ENCODE measurements at regions not wholly inside any gene's neighbourhood (a gene's known extent, or its start where the extent isn't known, plus 50 kb on each side); places are given as distances from the start of the nearest gene placed in this dataset.

DNA sequence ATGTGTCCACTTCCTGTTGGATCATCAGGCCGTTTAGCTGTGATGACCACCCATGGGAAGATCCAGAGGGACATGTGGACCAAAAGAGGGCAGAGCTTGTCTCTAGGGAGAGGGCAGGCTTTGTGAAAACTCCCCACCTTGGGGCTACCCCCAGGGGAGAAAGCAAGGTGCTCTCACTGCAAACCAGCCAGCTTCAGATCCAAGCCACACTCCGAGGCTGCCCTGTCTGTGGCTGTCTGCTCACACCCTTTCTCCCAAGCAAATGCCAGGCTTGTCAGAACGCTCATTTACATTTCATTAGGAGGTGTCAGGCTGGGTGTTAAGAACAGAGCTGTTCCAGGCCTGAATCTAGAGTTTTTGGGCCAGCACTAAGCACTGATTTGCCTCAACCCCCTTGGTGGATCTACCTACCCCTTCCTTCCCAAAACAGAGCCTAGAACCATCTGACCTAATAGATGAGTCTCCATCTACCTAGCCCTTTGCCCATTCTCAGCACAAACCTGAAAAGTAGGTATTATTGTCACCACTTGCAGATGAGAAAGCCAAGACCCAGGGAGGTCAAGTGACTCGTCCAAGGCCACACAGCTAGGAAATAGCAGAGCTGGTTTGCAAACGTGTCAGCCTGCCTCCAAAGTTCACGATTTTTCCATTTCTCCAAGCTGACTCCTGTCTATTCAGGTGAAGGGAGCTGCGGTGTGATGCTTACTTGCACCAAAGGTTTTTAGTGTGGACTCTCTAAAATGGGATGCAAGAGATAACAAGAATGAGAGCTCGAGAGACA, 130.9 kb downstream of the EMX2 start:
- DNase-seq (ENCODE audit: low read depth) = no peak

DNA sequence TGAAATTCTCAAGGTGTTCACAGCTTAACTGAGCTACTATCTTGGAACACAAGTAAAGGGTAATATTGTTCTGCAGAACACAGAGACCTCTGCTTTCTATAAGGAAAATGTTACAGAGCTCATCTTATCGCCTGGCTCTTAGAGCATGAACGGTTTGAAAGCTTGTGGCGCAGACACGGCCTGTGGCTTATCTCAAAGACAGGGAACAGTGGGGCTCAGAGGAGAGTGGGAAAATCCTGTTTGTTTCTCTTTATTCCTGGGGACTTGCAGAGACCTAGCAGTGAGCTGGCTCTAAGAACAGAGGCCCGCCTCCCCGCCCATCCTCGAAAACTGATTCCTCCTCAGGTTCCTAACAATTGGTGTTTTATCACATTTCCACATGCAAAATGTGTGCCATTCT, 131.7 kb downstream of the EMX2 start:
- no peak for DNase-seq (ENCODE audit: low read depth)

DNA sequence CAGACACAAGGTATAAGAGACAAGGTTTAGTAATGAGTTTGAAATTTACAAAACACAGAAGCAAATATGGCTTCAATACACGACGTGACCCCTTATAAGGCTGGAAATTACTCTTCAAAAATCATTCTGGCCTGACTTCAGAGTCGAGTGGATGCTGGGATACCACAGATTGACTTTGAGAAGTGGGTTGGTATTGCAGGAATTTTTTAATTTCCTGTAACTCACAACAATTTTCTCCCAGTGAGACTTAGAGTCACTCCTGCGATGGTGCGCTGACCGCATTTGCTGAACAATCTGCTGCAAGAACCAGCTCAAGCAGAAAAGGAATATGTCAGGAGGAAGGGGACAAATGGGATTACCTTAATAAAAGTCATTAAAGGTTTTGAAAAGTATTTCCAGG, 132.1 kb downstream of the EMX2 start:
- no peak for DNase-seq (ENCODE audit: low read depth)

DNA sequence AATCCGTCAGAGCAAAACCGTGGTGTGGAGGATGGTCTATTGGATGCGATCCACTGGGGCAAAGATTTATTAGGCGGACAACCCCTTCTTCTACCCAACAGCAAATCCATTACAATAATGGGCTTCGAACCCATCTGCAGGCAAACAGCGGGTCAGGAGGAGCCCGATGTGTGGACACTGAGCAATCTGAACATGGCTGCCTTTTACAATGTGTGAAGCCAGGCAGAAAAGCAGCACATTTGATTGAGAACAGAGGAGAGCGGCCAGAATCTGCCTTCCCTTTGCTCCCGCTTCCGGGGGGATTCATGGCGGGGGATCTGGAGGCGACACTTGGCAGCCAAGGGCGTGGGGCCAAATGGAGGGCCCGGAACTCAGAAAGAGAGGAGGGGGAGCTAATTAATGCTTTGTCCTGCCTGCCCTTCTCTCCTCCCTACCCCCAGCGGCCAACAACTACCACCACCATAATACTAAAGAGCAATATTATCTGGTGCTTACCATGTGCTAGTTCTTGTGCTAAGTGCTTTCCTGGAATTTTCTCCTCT, 133.0 kb downstream of the EMX2 start:
- no peak for DNase-seq (ENCODE audit: low read depth)

DNA sequence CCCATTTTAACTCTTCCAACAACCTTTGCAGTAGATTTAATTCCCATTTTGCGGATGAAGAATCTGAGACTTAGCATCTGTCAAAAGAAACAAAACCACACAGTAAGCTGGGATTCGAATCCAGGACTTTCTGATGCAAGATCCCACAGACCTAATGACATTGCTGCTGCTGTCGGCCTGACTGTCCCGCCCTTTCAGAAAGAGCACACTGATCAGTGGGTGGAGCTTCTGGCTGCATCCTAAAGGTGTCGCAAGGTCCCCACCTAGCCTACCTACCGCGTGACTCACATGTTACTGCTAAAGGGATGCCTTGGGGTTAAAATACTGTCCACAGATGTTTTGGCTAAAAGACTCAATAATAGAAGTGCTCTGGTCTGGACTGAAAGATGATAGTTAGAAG, 134.7 kb downstream of the EMX2 start:
- DNase-seq (ENCODE audit: low read depth) = no peak

DNA sequence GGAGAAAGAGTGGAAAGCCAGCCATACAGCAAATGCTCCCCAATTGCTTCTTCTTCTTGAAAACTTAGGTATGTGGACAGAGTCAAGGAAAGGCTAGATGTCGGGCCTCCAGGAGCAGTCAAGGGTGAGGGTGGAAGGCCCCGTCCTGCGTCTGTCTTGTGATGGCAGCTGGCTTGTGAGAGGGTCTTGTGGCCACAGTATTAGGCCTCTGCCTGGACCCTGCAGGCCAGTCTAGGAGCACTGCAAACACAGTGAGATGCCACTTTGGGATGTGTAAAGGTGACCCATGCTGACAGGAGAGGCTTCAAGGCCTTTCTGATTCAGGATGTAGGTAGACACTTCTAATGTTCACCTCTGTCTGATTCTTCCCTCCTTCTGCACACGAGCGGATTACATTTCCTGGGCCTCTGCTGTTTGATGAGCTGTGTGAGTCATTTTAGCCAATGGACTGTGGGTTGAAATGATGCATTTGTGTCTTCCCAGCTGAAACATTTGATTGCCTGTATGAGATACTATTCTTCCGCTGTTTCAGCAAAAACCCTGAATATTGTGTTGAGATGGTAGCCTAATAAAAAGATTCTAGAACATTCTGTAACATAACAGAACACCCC, 135.4 kb downstream of the EMX2 start:
- peak; percentile 49 for DNase-seq (ENCODE audit: low read depth)

DNA sequence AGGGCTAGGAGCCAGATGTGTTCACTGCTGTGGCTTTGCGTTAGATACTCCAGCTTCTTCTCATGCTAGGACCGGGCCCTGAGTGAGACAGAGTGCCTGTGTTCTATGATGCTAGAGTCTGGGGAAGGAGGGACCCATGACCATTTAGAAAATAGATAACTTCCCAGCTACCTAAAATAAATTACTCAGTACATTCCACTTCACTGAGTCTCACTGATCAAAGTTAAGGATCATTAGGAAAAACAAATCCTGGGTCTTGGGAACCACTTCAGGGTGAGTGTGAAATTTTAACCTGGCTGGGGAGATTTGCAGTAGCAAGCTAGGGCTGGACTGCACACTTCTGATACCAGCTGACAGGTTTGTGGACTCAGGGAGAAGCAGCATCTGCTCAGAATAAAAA, 138.1 kb downstream of the EMX2 start:
- DNase-seq (ENCODE audit: low read depth) = no peak

DNA sequence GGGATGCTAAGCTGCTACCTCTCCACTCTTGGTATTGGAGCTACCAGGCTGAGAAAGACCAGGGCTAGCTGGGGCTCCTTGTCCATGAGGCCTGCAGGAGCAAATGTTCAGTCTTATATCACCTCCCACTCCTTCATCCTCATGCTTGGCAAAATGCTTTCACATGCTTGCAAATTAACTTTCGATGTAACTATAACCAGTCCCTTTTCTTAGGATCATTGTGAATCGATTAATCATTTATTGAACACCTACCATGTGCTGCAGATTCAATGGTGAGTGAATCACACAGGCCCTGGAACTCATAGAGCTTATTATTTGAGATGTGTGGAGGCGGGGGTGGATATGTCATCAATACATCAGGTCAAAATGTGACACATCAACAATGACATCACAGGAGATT, 138.6 kb downstream of the EMX2 start:
- no peak for DNase-seq (ENCODE audit: low read depth)

DNA sequence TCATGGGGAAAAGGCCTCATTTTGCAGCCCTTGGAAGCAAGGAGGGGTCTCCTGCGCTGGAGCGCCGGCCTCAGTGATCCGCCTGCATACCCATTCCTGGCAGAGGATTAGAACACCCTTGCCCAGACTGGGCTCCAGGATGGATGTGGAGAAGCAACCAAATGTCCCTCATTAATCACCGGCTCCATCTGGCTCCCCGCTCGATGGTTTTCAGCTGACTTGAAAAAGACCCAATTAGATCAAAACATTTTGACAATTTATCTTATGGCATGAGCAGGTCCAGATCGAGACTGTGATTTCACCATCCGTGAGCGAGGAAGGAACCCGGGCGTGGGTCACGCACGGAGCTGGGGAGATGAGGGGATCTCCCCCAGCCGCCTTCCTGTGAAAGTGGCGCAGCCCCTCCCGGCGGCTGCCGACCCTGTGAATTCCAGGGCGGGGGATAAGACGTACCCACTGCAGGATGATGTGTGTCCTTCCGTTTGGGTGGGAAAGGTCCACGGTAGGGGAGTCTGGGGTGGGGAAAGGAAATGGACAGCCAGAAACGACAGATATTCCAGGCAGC, 141.6 kb downstream of the EMX2 start:
- DNase-seq (ENCODE audit: low read depth) = no peak

DNA sequence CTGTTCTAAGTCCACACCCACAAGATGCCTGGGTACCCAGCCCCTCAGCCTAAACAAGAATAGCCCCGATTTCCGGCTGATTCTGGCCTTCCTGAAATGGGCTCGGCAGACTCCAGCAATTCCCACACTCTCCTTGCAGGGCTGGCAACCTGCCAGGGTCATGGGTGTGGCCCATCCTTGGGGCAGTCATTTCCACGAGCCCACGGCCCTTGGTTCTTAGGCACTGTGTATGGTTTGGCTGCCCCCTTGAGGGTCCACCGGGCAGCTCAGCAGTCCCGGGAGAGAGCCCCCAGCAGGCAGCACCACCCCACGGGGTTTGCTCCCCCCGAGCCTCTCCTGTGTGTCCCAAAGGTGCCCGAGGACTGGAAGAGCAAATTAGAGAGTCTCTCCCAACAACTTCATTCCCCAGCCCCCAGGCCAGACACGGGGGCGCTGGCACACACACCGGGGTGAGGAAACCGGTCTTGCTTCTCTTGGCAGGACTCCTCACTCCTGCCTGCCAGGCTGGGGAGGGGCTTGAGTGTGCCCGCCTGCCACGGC, 142.2 kb downstream of the EMX2 start:
- DNase-seq (ENCODE audit: low read depth) = peak; percentile 13

DNA sequence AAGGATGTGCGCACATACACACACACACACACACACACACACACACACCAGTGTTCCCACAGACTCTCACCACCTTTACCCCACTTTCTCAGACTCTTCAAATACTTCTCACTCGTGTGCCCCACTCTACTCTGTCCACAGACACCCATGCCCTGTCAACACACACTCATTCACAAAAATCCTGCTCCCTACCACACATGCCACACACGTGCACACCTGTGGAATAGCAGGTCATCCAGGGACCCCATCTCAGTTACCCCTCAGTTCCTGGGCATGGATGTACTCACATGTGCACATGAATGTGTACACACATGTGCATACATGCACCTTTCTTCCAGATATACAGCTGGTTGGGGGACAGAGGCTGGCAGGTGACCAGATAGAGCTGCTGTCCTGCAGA, 142.9 kb downstream of the EMX2 start:
- no peak for DNase-seq (ENCODE audit: low read depth)

DNA sequence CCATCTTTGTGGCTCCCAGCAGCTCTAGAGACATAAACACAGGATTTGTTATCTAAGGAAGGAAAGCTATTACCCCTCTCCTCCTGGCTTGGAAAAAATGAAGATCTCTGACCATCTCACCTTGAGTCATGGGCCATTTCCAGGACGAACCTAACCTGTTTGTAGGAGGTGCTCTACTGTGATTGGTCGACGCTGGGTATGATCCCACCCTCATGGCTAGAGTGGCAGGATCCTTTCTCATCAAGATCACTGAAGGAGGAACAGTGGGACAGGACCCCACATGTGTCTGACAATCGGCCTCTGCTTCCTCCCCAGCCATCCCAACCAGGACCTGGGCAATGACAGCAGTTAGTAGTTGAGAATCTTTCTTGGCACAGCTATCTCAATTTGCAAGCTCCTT, 144.1 kb downstream of the EMX2 start:
- DNase-seq (ENCODE audit: low read depth) = no peak

DNA sequence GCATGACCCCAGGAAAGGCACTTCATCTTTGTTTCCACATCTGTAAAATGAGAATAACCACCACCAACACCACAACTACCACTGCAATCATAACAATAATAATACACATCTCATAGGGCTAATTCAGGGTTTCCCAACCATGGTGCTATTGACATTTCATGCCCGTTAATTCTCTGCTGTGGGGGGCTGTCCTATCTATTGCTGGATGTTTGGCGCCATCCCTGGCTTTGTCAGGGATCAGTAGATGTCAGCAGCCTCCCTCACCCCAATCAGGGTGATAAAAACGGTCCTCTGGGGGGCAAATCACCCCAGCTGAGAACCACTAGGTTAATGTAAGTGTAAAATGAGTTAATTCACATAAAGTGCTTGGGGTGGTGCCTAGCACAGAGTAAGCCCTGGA, 145.8 kb downstream of the EMX2 start:
- DNase-seq (ENCODE audit: low read depth) = no peak

DNA sequence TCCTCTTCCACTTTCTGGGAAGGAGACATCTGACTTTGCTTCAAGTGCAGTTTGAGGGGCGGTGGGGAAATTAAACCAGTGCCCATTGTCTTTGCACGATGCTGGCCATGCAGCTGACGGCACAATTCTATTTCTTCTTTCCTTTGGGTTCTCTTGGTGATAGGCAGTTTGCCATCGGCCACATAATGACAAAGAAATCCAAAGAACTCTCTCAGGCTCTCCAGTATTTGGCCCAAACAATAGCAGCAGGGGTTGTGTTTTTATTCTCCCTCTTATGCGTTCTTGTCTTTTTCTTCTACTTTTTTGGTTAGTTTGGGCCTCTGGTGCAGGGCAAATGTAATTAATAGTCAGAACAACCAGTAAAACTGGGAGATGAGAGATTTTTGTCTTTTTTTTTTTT, 147.0 kb downstream of the EMX2 start:
- no peak for DNase-seq (ENCODE audit: low read depth)

DNA sequence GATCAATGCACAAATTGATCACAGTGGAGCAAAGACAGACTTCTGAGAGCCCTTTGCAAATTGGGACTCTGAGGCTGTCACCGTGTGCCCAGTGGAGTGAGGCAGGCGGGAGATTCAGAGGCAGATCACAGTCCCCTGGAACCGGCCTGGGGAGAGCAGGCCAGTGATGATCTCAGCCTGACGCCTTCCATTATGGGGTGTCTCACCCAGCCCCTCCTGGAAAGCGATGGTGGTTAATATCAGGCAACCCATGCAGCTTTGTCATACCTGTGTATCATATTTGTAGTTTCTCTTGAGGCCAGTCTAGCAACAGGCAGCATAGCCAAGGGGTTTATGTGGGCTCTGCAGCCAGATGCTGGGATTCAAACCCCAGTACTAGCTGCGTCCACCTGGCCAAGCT, 147.8 kb downstream of the EMX2 start:
- DNase-seq (ENCODE audit: low read depth) = no peak

DNA sequence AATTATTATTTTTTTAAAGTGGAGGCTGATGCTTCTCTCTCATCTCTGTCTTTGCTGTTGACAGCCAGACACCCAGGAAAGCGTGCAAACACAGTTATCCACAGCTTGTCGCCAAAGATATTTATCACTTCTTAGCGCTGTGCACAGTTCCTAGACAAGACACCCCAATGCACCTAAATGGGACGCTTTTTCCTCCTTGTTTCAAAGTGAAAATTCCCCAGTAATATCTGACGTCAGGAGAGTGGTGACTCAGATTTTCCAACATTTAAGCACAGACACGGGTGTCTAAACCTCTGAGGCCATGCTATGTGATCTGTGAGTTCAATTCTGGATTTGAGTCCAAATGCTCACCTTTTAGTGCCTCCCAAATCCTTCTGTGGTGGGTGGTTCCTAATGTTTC, 151.6 kb downstream of the EMX2 start:
- DNase-seq (ENCODE audit: low read depth) = peak; percentile 34

DNA sequence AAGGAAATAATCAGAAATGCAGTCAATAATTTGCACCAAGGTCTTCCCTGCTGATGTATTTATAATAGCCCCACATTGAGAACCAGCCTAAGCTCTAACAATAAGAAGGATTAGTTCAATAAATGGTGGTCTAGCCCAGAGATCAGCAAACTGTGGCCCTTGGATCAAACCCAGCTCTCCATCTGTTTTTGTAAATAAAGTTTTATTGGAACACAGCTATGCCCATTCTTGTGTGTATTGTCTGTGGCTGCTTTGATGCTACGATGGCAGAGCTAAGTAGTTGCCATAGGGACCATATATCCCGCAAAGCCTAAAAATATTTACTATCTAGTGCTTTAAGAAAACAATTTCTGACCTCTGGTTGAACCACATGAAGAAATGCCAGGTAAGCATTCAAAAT, 154.9 kb downstream of the EMX2 start:
- DNase-seq (ENCODE audit: low read depth) = no peak

DNA sequence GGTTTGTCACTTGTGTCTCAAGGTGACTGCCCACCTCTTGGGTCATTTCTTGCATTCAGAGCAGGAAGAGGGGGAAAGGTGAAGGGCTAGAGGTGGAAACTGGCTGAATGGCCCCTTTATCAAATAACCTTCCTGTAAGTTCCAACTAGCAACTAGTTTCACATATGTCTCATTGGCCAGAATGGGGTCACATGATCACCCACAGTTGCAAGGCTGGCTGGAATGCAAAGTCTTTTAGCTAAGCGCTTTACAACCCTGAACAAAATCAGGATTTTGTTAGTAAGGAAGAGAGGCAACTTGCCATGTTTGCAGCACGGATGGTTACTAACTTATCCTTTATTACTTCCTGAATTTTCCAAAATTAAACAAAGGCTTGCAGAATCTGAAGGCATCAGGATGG, 156.3 kb downstream of the EMX2 start:
- no peak for DNase-seq (ENCODE audit: low read depth)

DNA sequence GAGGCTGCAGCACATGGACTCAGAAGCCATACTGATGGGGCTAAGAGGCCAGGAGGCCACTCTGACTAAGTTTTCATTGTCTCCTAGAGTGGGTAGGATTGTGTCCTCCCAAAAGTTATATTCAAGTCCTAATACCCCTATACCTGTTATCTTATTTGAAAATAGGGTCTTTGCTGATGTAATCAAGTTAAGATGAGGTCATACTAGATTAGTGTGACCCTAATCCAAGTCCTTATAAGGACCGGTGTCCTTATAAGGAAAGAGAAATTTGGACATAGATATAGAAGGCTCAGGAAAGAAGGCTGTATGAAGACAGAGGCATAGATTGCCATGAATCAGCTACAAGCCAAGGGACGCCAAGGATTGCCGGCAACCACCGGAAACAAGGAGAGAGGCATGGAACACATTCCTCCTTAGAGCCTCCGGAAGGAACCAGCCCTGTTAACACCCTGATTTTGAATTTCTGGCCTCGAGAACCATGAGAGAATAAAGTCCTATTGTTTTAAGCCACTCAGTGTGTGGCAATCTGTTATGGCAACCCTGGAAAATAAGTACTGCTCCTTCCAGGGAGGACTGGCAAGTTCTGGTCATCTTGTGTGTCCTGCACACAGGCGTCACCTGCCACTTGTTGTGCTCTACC, 157.0 kb downstream of the EMX2 start:
- peak; percentile 53 for DNase-seq (ENCODE audit: low read depth)

DNA sequence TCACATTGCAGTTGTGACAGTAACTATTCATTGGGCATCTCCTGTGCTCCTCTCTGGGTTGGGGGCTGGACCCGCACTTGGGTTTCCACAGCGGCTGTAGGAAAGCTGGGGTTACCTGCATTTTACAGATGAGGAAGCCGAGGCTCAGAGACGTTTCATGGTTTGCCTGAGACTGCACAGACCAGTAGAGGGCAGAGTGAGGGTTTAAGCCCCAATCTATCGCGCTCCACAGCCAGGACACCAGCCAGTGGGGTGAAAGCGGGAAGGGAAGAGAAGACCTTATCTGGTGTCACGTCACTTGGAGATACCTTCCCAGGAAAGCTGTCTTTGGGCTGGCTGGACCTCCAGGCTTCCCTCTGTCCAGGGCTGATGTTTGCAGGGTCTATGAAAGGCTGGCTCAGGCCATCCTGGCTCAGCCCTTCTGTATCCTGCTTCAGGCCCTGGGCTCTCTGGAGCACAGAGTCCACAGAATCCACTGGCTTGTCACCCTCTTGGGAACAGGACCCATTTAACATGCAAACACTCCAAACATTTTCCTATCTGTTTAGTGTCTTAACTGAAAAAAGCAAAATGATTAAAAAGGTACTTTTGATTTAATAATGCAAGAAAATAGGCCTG, 167.7 kb downstream of the EMX2 start:
- DNase-seq (ENCODE audit: low read depth) = no peak

DNA sequence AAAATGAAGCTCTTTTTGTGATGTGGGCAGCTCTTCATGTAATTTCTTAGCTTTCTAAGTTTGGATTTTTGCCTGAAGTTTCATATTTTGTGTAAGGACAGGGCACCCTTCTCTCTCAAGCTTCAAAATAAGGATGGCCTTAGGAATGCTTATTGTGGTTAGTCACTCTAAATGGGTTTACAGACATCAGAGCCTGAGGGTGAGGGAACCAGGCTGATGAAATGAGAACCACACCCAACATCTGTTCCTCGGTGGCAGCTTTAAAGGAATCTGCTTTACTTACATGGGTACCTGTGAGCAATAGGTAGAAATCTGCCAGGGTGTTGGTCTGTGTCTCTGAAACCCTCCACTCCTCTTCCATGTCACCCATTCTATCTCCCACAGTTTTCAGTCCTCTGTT, 174.3 kb downstream of the EMX2 start:
- DNase-seq (ENCODE audit: low read depth) = no peak

All from stromal cell of bone marrow (primary cell).